ENCODE measurements at regions not wholly inside any gene's neighbourhood (a gene's known extent, or its start where the extent isn't known, plus 50 kb on each side); places are given as distances from the start of the nearest gene placed in this dataset.
A peak's percentile ranks its signal among the peaks of the same experiment; 100 is the strongest.

DNA sequence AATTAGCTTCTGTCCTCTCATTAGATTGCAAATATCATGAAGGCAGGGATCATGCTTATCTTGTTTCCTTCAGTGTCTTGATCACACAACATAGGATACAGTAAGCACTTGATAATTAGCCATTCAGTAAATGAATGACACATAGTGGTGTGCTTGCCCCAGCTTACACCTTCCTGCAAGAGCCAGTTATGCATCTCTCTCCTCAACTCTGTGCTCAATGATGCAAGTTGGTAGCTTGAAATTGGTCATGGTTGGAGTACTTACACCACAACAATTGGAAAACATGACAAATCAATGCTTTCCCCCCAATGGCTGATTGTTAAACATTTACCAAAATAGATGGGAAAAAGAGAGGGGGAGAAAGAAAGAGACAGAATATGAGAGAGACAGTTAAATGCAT, 129.2 kb downstream of the NUF2 start:
- no peak overlapping the region for H2AK5ac ChIP-seq (ENCODE audit: low read length, severe bottlenecking)
- H3K4me1 ChIP-seq (ENCODE audit: control insufficient read depth, insufficient read depth, low read depth, low read length) = no peaks in the 10 kb centered on the region
- no peaks in the 10 kb centered on the region for H3K9me3 ChIP-seq (ENCODE audit: control insufficient read depth, low read length)
- H3K4me3 ChIP-seq (ENCODE audit: insufficient read depth in 1 of 2, low read depth in 1 of 2, low read length in 2 of 2) = no peak overlapping the region
- H3K14ac ChIP-seq (ENCODE audit: low read length in 2 of 2) = no peak overlapping the region
- no peak overlapping the region for H2BK5ac ChIP-seq (ENCODE audit: low read depth, low read length, poor library complexity, severe bottlenecking)
- no peak overlapping the region for H2BK15ac ChIP-seq (ENCODE audit: low read depth, poor library complexity, severe bottlenecking)
- no peak for DNase-seq
- H3K9ac ChIP-seq (ENCODE audit: low read length) = no peak overlapping the region
- peaks cover 0 to 5% of the 10 kb centered on the region in 2 experiments for H3K27me3 ChIP-seq (ENCODE audit: control insufficient read depth in 1 of 2, insufficient read depth in 1 of 2, low read length in 2 of 2)
- H4K8ac ChIP-seq (ENCODE audit: low read length) = no peak overlapping the region
- no peak overlapping the region for H3K4me2 ChIP-seq (ENCODE audit: low read length, poor library complexity, severe bottlenecking)
- no peaks in the 10 kb centered on the region for H3K36me3 ChIP-seq (ENCODE audit: control insufficient read depth in 1 of 2, insufficient read depth in 2 of 2, low read depth in 1 of 2, low read length in 2 of 2)
- H2BK12ac ChIP-seq (ENCODE audit: low read length in 2 of 2) = no peak overlapping the region
- no peak overlapping the region for H3K4ac ChIP-seq (ENCODE audit: low read depth in 1 of 2, low read length in 2 of 2)
- no peaks in the 10 kb centered on the region for H3K79me1 ChIP-seq (replicated peaks; ENCODE audit: low read length, poor library complexity, severe bottlenecking)
- H3K23ac ChIP-seq (ENCODE audit: low read length in 2 of 2) = no peak overlapping the region
- H2AFZ ChIP-seq (ENCODE audit: low read depth, low read length) = no peak overlapping the region
- no peak overlapping the region for H2BK120ac ChIP-seq (ENCODE audit: low read depth, low read length)
- no peak overlapping the region for H3K27ac ChIP-seq (ENCODE audit: low read length, poor library complexity, severe bottlenecking)
- no peak overlapping the region for H3K18ac ChIP-seq (ENCODE audit: low read depth in 1 of 2, low read length in 2 of 2)
- no peak overlapping the region for H4K91ac ChIP-seq (ENCODE audit: low read length)

DNA sequence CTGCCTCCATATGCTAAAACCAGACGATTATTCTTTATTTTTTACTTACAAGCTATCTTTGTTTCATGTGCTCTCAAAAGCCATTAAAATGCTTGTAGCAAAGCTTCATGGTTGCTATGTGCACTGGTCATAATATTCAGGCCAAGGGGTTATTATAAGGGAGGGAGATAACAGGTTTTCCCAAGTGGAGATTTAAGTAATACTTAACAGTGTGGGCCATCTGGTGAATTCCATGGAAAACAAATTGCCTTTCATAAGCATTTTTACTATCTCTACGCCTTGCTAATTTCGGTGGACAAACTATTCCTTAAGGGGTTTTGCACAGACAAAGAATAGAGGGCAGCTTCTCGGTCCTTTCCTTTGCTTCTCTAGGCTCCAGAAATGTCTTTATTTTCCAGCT, 137.8 kb downstream of the NUF2 start:
- H2BK12ac ChIP-seq (ENCODE audit: low read length in 2 of 2) = no peak overlapping the region
- H2BK15ac ChIP-seq (ENCODE audit: low read depth, poor library complexity, severe bottlenecking) = no peak overlapping the region
- H3K79me1 ChIP-seq (replicated peaks; ENCODE audit: low read length, poor library complexity, severe bottlenecking) = no peaks in the 10 kb centered on the region
- no peak overlapping the region for H2BK5ac ChIP-seq (ENCODE audit: low read depth, low read length, poor library complexity, severe bottlenecking)
- peaks cover 3 to 5% of the 10 kb centered on the region in 2 experiments for H3K27me3 ChIP-seq (ENCODE audit: control insufficient read depth in 1 of 2, insufficient read depth in 1 of 2, low read length in 2 of 2)
- H4K8ac ChIP-seq (ENCODE audit: low read length) = no peak overlapping the region
- no peak for DNase-seq
- H3K9me3 ChIP-seq (ENCODE audit: control insufficient read depth, low read length) = no peaks in the 10 kb centered on the region
- H2BK120ac ChIP-seq (ENCODE audit: low read depth, low read length) = no peak overlapping the region
- no peak overlapping the region for H2AFZ ChIP-seq (ENCODE audit: low read depth, low read length)
- no peak overlapping the region for H2AK5ac ChIP-seq (ENCODE audit: low read length, severe bottlenecking)
- H3K4me2 ChIP-seq (ENCODE audit: low read length, poor library complexity, severe bottlenecking) = no peak overlapping the region
- no peak overlapping the region for H3K18ac ChIP-seq (ENCODE audit: low read depth in 1 of 2, low read length in 2 of 2)
- 82% methylated on average over 3 of the region's 4 CpGs for WGBS
- no peak overlapping the region for H3K14ac ChIP-seq (ENCODE audit: low read length in 2 of 2)
- H3K9ac ChIP-seq (ENCODE audit: low read length) = no peak overlapping the region
- no peaks in the 10 kb centered on the region for H3K36me3 ChIP-seq (ENCODE audit: control insufficient read depth in 1 of 2, insufficient read depth in 2 of 2, low read depth in 1 of 2, low read length in 2 of 2)
- no peak overlapping the region for H3K4me3 ChIP-seq (ENCODE audit: insufficient read depth in 1 of 2, low read depth in 1 of 2, low read length in 2 of 2)
- H3K27ac ChIP-seq (ENCODE audit: low read length, poor library complexity, severe bottlenecking) = no peak overlapping the region
- H3K4ac ChIP-seq (ENCODE audit: low read depth in 1 of 2, low read length in 2 of 2) = no peak overlapping the region
- H4K91ac ChIP-seq (ENCODE audit: low read length) = no peak overlapping the region
- no peaks in the 10 kb centered on the region for H3K4me1 ChIP-seq (ENCODE audit: control insufficient read depth, insufficient read depth, low read depth, low read length)
- H3K23ac ChIP-seq (ENCODE audit: low read length in 2 of 2) = no peak overlapping the region

DNA sequence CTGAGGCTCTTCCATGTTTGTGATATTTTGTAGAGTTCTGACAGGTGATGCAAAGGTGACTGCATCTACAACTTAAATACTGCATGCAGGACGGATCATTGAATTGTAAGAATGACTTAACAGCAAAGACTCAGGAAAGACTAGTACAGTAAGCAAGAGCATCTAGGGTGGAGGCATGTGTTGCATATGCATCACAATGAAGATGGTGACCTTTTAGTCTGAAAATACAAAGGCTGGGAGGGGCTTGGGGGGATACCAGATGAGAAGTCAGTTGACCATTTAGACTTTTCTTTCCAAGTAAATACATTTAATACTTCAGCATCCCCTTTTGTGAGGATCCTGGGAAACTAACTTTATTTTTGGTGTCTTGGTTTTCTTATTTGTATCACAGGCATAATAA, 145.5 kb downstream of the NUF2 start:
- Histone ChIP-seq H2BK120ac (ENCODE audit: low read depth, low read length) (no peak overlapping the region), H3K4me3 (ENCODE audit: insufficient read depth in 1 of 2, low read depth in 1 of 2, low read length in 2 of 2) (no peak overlapping the region), H3K18ac (ENCODE audit: low read depth in 1 of 2, low read length in 2 of 2) (no peak overlapping the region), H2BK5ac (ENCODE audit: low read depth, low read length, poor library complexity, severe bottlenecking) (no peak overlapping the region), H2BK15ac (ENCODE audit: low read depth, poor library complexity, severe bottlenecking) (no peak overlapping the region), H2AFZ (ENCODE audit: low read depth, low read length) (no peak overlapping the region), H3K4me2 (ENCODE audit: low read length, poor library complexity, severe bottlenecking) (no peak overlapping the region), H3K9me3 (ENCODE audit: control insufficient read depth, low read length) (no peaks in the 10 kb centered on the region), H3K27me3 (ENCODE audit: control insufficient read depth in 1 of 2, insufficient read depth in 1 of 2, low read length in 2 of 2) (no peaks in the 10 kb centered on the region), H3K4me1 (ENCODE audit: control insufficient read depth, insufficient read depth, low read depth, low read length) (no peaks in the 10 kb centered on the region), H3K14ac (ENCODE audit: low read length in 2 of 2) (no peak overlapping the region), H3K36me3 (ENCODE audit: control insufficient read depth in 1 of 2, insufficient read depth in 2 of 2, low read depth in 1 of 2, low read length in 2 of 2) (no peaks in the 10 kb centered on the region), H2BK12ac (ENCODE audit: low read length in 2 of 2) (no peak overlapping the region), H3K9ac (ENCODE audit: low read length) (no peak overlapping the region), H2AK5ac (ENCODE audit: low read length, severe bottlenecking) (no peak overlapping the region), H4K8ac (ENCODE audit: low read length) (no peak overlapping the region), H3K79me1 (replicated peaks; ENCODE audit: low read length, poor library complexity, severe bottlenecking) (no peaks in the 10 kb centered on the region), H3K27ac (ENCODE audit: low read length, poor library complexity, severe bottlenecking) (no peak overlapping the region), H3K4ac (ENCODE audit: low read depth in 1 of 2, low read length in 2 of 2) (no peak overlapping the region), H4K91ac (ENCODE audit: low read length) (no peak overlapping the region), H3K23ac (ENCODE audit: low read length in 2 of 2) (no peak overlapping the region)
- DNase-seq = no peak
- WGBS = 68% methylated on average over 1 of the region's 1 CpG

DNA sequence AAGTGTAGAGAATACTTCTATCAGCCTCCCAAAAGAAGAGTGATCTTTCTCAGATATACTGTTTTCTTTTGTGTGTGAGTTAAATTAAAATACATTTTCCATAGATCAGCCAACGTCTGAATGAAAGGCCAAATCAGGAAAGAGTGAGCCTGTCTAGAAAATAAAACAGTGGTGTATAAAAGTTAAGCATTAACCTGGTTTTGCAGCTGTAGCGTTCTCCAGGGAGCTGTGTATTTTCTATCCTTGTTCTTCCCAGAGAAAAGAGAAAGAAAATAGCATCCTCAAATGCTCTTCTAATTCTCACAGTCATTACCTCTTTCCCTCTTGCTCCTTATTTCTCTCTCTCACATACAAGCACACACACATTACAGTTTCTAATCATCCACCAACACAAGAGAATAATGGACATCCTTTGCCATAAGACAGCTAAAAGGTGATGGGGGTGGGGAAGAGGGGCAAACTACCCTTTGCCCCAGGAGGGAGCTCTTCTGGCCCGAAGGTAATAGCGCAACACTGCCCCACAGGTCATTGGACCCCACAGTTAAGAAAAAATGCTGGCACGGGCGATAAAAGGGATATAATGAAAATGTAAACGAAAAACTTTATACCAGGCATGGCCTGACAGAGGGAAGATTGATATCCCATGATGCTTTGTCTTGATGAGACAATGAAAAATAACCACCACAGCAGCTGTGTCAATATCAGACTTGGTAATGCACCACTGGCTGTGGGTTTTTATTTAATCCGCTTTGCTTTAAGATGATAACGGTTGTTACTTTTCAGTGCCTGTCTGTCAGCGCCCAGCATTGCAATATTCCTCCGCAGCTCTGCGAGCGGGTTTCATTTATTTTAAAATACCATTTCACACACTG, 150.3 kb downstream of the NUF2 start:
- H3K9me3 ChIP-seq (ENCODE audit: control insufficient read depth, low read length) = no peaks in the 10 kb centered on the region
- H3K9ac ChIP-seq (ENCODE audit: low read length) = no peak overlapping the region
- WGBS = 83% methylated on average over 8 of the region's 13 CpGs
- DNase-seq = no peak
- H4K8ac ChIP-seq (ENCODE audit: low read length) = no peak overlapping the region
- peak overlapping the region; percentile 20 for H2AK5ac ChIP-seq (ENCODE audit: low read length, severe bottlenecking)
- no peaks in the 10 kb centered on the region for H3K79me1 ChIP-seq (replicated peaks; ENCODE audit: low read length, poor library complexity, severe bottlenecking)
- H2BK5ac ChIP-seq (ENCODE audit: low read depth, low read length, poor library complexity, severe bottlenecking) = peak overlapping the region; percentile 90
- H2BK15ac ChIP-seq (ENCODE audit: low read depth, poor library complexity, severe bottlenecking) = no peak overlapping the region
- no peaks in the 10 kb centered on the region for H3K27me3 ChIP-seq (ENCODE audit: control insufficient read depth in 1 of 2, insufficient read depth in 1 of 2, low read length in 2 of 2)
- peak overlapping the region; percentile 99 for H3K27ac ChIP-seq (ENCODE audit: low read length, poor library complexity, severe bottlenecking)
- no peak overlapping the region for H3K4me3 ChIP-seq (ENCODE audit: insufficient read depth in 1 of 2, low read depth in 1 of 2, low read length in 2 of 2)
- H3K18ac ChIP-seq (ENCODE audit: low read depth in 1 of 2, low read length in 2 of 2) = no peak overlapping the region
- no peak overlapping the region for H3K14ac ChIP-seq (ENCODE audit: low read length in 2 of 2)
- no peaks in the 10 kb centered on the region for H3K36me3 ChIP-seq (ENCODE audit: control insufficient read depth in 1 of 2, insufficient read depth in 2 of 2, low read depth in 1 of 2, low read length in 2 of 2)
- peak overlapping the region; percentile 69 for H3K4me2 ChIP-seq (ENCODE audit: low read length, poor library complexity, severe bottlenecking)
- no peaks in the 10 kb centered on the region for H3K4me1 ChIP-seq (ENCODE audit: control insufficient read depth, insufficient read depth, low read depth, low read length)
- no peak overlapping the region for H2BK120ac ChIP-seq (ENCODE audit: low read depth, low read length)
- no peak overlapping the region for H2AFZ ChIP-seq (ENCODE audit: low read depth, low read length)
- H3K4ac ChIP-seq (ENCODE audit: low read depth in 1 of 2, low read length in 2 of 2) = no peak overlapping the region
- H4K91ac ChIP-seq (ENCODE audit: low read length) = no peak overlapping the region
- H3K23ac ChIP-seq (ENCODE audit: low read length in 2 of 2) = no peak overlapping the region
- H2BK12ac ChIP-seq (ENCODE audit: low read length in 2 of 2) = no peak overlapping the region

Measured in mesenchymal stem cell (in vitro differentiated cells and primary cell).